Left cardiac atrium (tissue), 4 donors: ENCODE measurements at regions not wholly inside any gene's neighbourhood (a gene's known extent, or its start where the extent isn't known, plus 50 kb on each side); places are given as distances from the start of the nearest gene placed in this dataset.
"Not testable (repeated sequence)": the region's sequence is repeated elsewhere in the genome, so short reads cannot be mapped to it uniquely, and the experiment has no call there.

ENCODE experiments used
- ATAC-seq, 2 donors: fragments of 200-7000 bp; cut with Tn5 transposase; one replicate each; pipeline ENCODE4 v1.9.1; 2020; ENCODE audit warnings: mild to moderate bottlenecking in 2 of 2, moderate library complexity in 2 of 2
- DNase-seq: peaks from one replicate; pipeline ENCODE4 v3.0.0-alpha.2; 2020
- intact Hi-C, 2 donors: fragments of 100-400 bp; cut with DNase I; formaldehyde crosslinking; loops; one replicate each; pipeline versions ENCODE4 v1.14.1 to v1.15.1; 2022 to 2023
- donor health status: DM: no; HTN: yes; CAD: no.
- donor health status: DM: no; HTN: yes; CAD: no; lungs with severe emphysema.
- donor health status: DM: yes; HTN: yes; CAD: no.
- donor health status: Dilated cardiomyopathy.

DNA sequence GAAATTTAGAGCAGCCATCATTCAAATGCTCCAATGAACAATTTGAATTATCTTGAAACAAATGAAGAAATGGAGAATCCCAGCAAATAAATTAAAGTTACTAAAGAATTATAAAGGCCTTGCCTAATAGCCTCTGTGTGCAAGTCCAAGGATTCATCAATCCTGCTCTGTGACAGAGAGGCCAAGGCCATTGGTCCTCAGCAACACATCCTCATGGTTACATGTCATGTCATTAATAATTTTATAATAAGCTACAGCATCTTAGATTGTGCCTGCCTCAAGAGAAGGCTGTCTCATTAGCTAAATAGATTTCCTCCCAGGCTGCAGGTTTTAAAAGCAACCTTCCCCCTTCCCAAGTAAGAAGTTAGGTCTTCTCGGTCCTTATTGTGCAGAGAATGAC lies 611.6 kb downstream of the FBXO15 start:
- DNase-seq (no peak), ATAC-seq (no peak)
- intact Hi-C loops: no loop called here

DNA sequence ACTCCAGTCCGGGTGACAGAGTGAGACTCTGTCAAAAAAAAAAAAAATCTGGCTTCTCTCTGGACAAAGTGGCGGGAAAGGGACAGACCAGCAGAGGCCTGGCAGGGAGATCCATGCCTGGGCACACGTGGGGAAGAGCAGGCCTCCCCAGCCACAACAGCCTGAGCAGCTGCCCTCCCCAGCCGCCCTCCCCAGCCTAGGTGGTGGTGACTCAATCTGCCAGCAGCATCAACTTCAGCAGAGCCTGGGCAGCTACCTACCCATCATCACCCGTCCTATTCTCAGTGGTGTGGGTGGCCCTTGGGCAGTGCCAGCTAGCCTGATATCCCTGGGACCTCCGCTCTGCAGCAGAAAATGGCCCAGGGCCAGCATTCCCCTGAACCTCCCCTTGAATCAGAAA lies 612.4 kb downstream of the FBXO15 start:
- ATAC-seq: no peak
- intact Hi-C loops: no loop called here
- DNase-seq: no peak

DNA sequence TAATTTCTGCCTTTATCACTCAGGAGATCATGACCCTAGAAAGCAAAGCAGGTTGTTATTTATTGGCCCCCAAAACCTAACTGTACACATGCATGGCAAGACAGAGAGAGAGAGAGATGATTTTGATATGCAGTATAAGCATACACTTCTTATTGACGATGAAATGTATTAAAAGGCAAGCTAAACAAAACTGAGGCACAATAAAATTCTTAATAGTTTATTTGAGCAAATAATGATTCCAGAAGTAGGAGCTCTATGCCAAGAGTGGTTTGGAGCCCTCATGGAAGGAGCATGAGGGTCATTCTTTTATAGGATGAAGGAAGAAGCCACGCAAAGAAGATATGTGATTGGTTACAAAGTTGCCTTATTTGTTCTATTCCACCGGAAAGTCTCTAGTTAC lies 616.0 kb downstream of the FBXO15 start:
- intact Hi-C loops: no loop called here
- ATAC-seq (no peak), DNase-seq (no peak)

DNA sequence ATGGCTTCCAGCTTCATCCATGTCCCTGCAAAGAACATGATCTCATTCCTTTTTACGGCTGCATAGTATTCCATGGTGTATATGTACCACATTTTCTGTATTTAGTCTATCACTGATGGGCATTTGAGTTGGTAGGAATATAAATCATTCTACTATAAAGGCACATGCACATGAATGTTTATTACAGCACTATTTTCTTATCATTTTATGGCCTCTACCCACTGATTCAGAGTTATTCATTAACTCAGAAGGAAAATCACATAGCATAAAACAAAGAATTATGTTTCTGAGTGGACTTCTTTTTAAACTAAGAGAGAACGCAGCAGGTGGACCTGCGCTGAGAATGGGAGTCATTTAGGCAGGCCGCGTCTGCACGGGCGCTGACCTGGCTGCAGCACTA lies 619.6 kb downstream of the FBXO15 start:
- no peak for ATAC-seq
- intact Hi-C loops: no loop called here

DNA sequence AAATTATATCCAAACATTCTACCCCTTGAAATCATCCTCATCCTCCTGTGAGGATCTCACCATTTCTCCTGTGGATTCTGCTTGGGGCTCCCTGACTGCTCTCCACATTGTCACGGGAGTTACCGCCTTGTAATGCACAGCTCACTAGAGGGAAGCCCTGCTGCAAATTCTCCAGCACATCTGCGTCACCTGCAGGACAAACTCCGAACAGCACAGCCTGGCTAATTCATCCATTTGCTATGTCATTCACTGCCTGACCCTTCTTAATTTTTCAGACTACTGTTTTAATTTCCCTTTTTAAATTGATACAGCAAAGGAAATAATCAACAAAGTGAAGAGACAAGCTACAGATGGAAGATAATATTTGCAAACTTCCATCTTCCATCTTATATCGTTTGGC lies 627.4 kb downstream of the FBXO15 start:
- ATAC-seq: no peak
- no peak for DNase-seq
- intact Hi-C loops: no loop called here

More for the DNA sequence above, 619.6 kb downstream of the FBXO15 start:
- DNase-seq: no peak

DNA sequence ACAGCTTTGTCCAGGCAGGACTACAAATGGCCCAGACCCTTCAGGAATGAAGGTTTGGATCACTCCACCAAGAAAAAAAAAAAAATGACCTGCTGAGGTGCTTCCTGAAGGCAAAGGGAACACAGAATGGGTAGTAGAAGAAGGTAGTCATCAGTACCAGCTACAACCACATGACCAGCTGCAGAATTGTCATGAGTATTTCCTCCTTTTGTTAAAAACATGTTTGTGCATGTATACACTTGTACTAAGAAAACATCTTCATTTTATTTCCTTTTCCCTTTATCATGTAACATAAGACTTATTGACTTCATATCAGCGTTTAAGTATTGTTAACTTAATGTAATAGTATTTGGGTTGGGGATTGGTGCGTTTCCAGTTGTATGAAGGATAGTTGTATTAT lies 631.6 kb downstream of the FBXO15 start:
- DNase-seq, intact Hi-C loops, ATAC-seq: not testable (repeated sequence)

DNA sequence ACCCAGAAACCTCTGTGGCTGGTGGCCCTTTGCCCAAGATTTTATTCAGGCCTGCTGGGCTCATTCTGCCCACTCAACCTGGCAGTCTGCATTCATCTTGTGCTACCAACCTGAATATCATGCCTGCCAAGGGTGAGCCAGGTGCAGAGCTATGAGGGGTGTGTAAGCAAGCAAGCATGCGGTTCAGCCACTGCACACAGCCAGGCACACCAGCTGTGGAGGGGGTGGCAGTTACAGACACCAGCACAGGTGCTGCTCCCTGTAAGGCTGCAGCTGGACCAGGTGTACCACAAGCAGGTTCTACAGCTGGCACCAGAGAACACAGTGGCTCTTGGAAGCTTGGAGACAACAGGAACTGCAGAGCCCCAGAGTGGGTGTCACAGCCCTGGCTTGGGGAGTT lies 633.2 kb downstream of the FBXO15 start:
- no peak for DNase-seq
- intact Hi-C loops: no loop called here
- ATAC-seq: no peak

DNA sequence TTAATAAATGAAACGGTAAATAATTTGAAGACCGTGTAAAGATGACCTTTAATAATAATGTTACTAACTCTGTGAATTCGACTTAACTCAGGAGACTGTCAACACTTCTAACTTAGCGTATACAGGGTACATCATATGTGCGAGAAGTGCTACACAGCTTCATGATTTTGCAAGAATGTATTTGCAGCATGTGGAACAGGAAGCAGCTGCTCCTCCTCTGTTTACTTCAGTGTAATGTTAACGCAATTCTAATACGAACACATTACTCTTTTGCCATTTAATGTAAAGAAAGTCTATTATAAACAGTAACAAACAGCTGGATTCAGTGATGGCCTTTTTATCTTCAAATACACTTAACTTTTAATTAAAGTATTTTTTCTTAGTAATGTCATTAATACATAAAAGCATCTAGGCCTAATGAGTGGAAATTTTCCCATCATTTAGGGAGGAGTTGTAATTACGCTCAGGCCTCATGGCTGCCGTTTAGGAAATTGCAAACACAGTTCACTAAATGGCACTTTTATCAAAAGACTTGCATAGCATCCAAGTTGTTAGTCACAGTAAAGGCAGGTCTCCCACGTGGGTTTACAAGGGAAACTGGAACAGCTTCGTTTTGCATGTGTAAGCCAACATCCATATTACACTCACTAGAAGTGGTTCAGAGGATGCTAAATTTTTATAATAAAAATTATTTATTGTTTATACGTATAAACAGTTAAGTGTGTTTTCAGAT lies 635.7 kb downstream of the FBXO15 start:
- no peak for ATAC-seq
- DNase-seq: no peak
- intact Hi-C loops: no loop called here

DNA sequence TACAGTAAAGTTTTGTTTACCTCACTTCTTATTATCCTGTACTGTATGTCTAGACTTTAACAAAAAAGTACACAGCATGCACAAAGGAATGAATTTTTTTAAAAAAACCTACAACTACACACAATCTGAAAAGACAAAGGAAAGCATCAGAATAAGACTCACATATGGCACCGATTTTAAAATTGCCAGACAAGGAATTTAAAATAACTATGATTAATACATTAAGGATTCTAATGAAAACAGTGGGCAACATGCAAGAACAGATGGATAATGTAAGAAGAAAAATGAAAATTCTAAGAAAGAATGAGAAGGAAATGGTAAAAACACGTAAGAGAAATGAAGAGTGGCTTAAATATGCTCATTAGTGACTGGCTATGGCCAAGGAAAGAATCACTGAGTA lies 638.2 kb downstream of the FBXO15 start:
- ATAC-seq (no peak), DNase-seq (no peak)
- intact Hi-C loops: no loop called here

DNA sequence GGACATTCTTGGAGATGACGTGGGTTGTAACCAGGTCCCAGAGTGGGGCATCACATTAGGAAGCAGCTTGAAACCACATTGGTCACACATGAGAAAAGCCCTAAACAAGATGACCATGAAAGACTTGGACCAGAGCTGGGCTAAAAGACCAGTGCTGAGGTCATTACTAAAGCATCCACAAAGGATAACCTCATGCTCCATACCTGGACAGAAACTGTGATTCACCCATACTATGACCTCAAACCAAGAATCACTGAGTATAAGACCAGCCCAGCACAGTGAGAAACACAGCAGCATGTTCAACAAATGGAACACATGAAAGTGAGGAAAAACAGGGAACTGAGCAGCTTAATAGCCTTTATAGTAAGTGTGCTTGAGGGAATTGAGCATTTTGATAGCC lies 635.5 kb upstream of the NETO1 start:
- ATAC-seq: no peak
- intact Hi-C loops: no loop called here
- DNase-seq: no peak

DNA sequence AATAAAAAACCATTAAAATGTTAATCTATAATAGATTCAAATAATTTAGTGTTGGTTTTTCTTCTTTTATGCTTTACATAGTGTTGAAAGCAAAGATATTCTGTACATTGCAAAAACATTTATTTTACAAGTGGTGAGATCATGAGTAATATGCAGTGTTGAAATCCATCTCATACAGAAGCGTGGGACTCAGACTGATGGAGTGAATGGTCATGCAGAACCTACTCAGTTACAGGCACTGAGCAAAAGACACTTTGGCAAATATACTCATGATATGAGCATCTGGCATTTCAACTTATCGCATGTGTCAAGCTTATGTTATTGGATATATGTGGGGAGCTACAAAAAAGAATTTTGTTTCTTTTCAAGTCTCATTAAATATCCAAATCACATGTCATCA lies 620.2 kb upstream of the NETO1 start:
- ATAC-seq (no peak), DNase-seq (no peak)
- intact Hi-C loops: no loop called here

DNA sequence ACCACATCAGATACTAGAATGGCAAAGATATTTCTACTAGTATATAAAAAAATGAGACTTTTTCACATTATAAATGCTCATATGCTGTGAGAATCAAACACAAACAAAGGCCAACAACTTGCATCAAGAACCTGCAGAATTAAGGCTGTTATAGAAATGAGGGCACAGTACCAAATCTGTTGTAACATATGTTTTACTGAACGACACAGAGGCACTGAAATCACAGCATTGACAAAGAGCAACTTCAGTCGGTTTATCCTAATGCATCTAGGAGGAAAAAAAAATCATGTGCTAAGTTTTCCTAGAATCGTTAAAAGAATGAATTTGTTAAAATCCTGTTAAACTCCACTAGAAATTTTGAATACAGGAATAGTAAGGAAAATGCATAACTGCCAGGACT lies 617.4 kb upstream of the NETO1 start:
- ATAC-seq: no peak
- no peak for DNase-seq

DNA sequence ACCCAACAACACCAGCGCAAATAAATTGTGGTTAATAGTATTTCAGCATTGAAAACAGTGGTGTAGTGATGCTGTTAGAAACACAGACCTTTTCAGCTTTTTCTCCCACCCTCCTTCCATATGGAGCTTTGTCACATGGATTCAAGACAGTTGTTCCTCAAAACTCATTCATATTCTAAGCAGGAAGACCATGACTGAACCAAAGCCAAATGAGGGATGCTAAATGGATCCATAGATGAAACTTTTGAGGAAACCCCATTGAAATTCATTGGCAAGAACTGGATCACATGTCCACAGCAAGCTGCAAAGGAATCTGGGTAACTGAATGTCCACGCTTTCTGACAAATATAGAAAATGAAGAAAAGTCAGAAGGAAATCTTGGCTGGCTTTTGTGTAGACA lies 615.1 kb upstream of the NETO1 start:
- ATAC-seq (no peak), DNase-seq (no peak)
- intact Hi-C loops: no loop called here

More for the DNA sequence above, 617.4 kb upstream of the NETO1 start:
- intact Hi-C loops: no loop called here

DNA sequence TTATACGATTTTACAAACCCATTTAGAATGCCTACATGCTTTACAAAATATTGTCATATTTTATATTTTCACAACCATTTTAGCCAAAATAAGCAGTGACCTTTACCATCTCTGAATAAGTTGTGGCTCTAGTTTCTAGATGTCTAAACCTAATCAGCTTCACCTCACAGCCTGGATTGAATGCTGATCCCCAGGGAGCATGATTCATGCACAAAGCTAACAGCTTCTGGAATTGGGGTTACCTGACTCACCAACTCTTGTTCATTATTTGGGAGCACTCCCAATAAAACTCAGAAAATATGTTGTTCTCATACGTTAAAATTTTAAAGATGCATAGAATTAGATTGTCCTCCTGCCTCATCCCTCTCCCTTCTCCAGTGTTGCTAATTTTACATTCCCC lies 611.7 kb upstream of the NETO1 start:
- DNase-seq: no peak
- intact Hi-C loops: no loop called here
- ATAC-seq: no peak

DNA sequence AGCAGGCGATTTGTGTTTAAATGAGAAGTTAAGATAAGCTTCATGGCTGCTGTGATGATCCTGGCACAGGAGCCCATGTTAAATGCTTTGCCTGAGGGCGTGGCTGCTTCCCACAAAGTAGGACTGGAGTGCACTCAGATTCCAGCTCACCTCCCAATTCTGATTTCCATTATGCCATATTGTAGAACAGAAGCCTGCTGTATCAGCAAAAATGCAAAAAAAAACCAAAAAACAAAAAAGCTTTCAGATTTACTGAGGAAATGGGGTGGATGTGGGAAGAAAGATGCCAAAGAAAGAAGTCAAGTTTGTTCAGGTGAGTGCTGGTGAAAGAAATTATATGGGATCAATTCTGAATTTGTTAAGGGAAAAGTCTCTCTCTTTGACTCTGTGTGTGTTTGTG lies 610.4 kb upstream of the NETO1 start:
- intact Hi-C loops: no loop called here
- no peak for ATAC-seq
- DNase-seq: no peak

DNA sequence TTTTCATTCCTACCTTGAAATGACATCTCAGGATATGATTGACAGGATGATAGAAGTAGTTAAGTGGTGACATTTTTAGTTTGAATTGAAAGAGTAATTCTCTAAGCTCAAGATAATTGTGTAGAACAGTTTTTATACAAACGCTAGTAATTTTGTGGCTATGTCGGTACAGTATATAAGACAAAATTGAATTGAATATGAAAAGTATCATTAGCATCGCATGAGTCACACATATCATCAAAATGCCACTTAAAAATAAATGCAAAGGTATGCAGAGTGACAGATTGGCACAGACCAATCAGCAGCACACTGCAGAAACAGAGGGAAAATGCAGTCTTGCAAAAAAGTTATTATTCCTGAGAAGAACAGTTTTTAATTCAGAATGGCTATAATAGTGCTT lies 608.2 kb upstream of the NETO1 start:
- intact Hi-C loops: no loop called here
- DNase-seq (no peak), ATAC-seq (no peak)

DNA sequence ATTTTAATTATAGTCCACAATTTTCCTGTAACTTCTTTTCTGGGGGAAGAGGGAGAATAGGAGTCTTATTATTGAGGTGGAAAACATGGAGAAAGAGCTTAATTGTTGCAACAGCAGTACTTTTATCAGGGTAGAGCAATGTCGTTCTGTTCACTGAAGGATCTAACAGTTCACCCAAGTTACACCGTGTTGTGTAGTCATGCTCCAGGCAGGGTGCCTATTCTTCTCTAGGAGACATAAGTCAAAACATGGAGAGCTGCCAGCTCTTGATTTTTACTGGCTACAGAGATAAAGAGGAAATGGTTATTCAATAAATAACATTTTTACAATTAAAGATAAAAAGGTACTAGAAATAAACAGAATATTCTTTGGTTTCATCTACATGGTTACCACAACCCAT lies 594.3 kb upstream of the NETO1 start:
- intact Hi-C loops: no loop called here
- DNase-seq (no peak), ATAC-seq (peak in 1 of 2 donors; percentile 84)

DNA sequence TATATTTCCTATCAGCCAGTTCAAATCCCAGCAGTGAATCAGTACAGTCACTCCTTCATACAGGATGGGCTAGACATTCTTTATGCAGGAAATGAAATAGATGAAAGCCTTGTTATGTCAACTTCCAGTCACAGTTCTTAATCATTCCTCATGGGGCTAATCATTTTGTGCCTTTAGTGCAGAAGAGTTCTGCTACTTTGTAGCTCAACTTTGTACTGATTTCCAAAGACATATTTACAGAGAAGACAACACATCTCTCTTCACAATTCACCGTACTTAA lies 593.9 kb upstream of the NETO1 start:
- no peak for DNase-seq
- no peak for ATAC-seq
- intact Hi-C loops: no loop called here

DNA sequence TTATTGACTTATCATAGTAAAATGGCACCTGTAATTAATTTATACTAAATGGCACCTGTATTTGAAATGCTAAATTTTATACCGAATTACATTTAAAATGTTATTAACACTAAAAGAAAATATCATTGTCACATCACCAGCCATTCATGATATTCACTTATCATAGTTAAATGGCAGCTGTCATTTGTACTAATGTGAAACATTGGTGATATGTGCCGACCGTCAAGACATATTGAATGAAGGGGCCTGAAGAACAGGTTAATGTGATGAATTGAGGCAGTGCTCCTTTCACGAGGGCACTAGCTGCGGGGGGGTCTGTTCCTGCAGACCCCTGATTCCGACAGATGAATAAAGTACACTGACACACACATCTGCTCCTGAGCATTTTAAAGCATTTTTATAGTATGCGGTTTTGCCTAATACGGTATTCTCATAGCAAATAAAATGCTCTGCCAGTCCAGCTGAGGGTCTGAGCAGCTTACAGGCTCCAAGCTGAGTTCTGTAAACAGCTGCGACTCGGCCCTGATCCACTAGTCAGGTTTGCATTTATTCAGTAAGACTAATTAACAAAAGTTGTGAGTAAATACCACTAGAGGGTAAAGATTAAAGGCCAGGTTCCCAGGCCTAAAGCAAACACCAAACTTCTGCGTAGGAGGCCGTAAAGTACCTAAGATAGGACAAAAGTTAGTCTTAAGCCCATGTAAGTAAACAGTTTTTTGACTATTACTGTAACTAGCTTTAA lies 593.4 kb upstream of the NETO1 start:
- no peak for DNase-seq
- ATAC-seq: no peak
- intact Hi-C loops: no loop called here

DNA sequence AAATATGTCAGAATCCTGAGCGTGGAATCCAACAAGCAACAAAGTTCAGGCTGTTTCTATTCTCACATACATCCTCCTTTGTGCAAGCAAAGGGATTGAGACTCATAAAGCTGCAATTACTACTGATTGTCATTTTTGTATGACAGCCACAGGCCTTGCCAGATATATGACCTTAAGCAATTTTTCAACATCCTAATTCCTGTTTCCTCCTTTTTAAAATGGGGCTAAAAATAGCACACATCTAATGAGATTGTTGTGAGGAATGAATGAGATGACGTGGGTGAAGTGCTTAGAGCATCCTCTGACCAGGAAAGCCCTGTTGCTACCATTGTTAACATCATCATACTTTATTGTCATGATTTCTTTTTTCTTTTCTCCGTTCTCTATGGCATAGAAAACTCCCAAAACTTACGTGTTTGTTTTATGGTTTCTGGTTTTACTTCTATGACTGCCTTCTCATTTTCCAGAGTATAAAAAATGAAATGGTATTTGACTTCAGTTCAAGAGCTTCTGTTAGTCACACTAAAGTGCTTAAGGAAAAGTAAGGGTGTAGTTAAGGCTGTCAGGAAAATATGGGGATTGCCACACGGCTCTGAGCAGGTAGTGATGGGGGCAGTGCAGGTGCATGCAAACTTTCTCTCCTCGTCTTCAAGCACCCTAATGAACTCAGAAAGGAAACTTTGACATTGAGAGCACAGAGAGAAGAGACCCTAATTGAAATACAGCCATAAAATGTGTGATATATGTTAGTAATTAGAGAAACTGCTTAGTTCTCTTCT lies 590.6 kb upstream of the NETO1 start:
- peak; percentile 16 to 34 for ATAC-seq
- intact Hi-C loops: no loop called here
- DNase-seq: no peak

DNA sequence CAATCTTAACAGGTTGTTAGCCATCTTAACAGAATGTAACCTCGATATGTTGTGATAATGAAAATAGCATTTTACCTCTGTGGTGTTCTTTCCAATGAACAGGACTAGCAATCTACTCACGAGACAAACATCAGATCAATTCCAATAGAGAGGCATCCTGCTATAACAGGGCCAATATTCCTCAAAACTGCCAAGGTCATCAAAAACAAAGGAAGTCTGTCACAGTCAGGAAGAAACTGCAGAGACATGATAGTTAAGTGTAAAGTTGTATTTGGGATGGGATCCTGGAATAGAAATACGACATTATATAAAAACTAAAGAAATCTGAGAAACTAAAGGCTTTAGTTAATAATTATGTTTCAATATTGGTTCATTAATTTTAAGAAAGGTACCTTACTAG lies 588.9 kb upstream of the NETO1 start:
- ATAC-seq: no peak
- DNase-seq: no peak
- intact Hi-C loops: loop anchor here in 1 of 2 donors (1.0 kb wide), 1 partner anchor 24 kb away; no protein-coding TSS in a partner anchor
